K562 (cell line): ENCODE measurements at regions not wholly inside any gene's neighbourhood (a gene's known extent, or its start where the extent isn't known, plus 50 kb on each side); places are given as distances from the start of the nearest gene placed in this dataset.

Experiments used
- CBFB ChIP-seq: sonication (generic); formaldehyde crosslinking; IDR thresholded peaks from 2 replicates; pipeline ENCODE4 v1.4.0; 2020; ENCODE audit warnings: mild to moderate bottlenecking, missing genetic modification reagents
- CTCF ChIP-seq, 3 experiments: IDR thresholded peaks in 2 of 3; conservative IDR thresholded peaks in 1 of 3; 2 replicates each; pipeline ENCODE4 v1.5.1; 2011 to 2012; ENCODE audit warnings: low read length in 3 of 3, mild to moderate bottlenecking in 3 of 3, control low read depth in 2 of 3, improper control_type of control experiment in 1 of 3, inconsistent platforms in 1 of 3, low read depth in 1 of 3, mixed read lengths in 1 of 3, moderate library complexity in 1 of 3; ENCODE audit not compliant: insufficient read depth in 2 of 3
- TCF7 ChIP-seq: sonication (generic); IDR thresholded peaks from 2 replicates; pipeline ENCODE4 v1.6.1; 2016; ENCODE audit warnings: antibody characterized with exemption, borderline replicate concordance
- TEAD1 ChIP-seq, 2 experiments: fragments of 450-650 bp in 1 of 2; sonication (generic) in 1 of 2; formaldehyde crosslinking; IDR thresholded peaks; 2 replicates each; pipeline versions ENCODE4 v1.4.0 to v1.8.0; 2020 to 2022; ENCODE audit warnings: mild to moderate bottlenecking in 2 of 2, missing genetic modification reagents in 1 of 2
- TFAM ChIP-seq: fragments of 250-450 bp; sonication (Bioruptor Pico); conservative IDR thresholded peaks from 2 replicates; pipeline ENCODE4 v1.5.0; 2021; ENCODE audit warnings: mild to moderate bottlenecking, moderate library complexity
- TFAP4 ChIP-seq: sonication (generic); formaldehyde crosslinking; IDR thresholded peaks from 2 replicates; pipeline ENCODE4 v1.8.0; 2022; ENCODE audit warnings: missing genetic modification reagents, mild to moderate bottlenecking, moderate library complexity, borderline replicate concordance
- VEZF1 ChIP-seq: fragments of 200-800 bp; sonication (Bioruptor generic); IDR thresholded peaks from 2 replicates; pipeline ENCODE4 v1.6.1; 2017; ENCODE audit warnings: missing genetic modification characterization, missing compliant biosample characterization
- ZBTB5 ChIP-seq: fragments of 450-650 bp; IDR thresholded peaks from 2 replicates; pipeline ENCODE4 v1.6.1; 2017; ENCODE audit warnings: antibody characterized with exemption

- no peak for TF ChIP-seq TFAM (CRISPR knock-in tag)
- TF ChIP-seq CTCF (IDR thresholded peaks at IDR 0.05 in 2 of 3, conservative IDR thresholded peaks at IDR 0.05 in 1 of 3; ENCODE audit: insufficient read depth in 2 of 3, low read depth in 1 of 3, low read length in 3 of 3): no peak
- no peak for TF ChIP-seq VEZF1 (CRISPR knock-in tag)
- TF ChIP-seq TEAD1 (CRISPR knock-in tag; IDR thresholded peaks at IDR 0.05): no peak
- TF ChIP-seq TFAP4: no peak
- no peak for TF ChIP-seq TCF7
- no peak for TF ChIP-seq ZBTB5
- TF ChIP-seq CBFB: no peak
Measured at GRCh38 chr1:55777545-55777944, 562.4 kb upstream of the USP24 start.
